Pancreas (tissue), 10 donors: ENCODE measurements at regions not wholly inside any gene's neighbourhood (a gene's known extent, or its start where the extent isn't known, plus 50 kb on each side); places are given as distances from the start of the nearest gene placed in this dataset.

Experiments used
- ATAC-seq, 4 donors: fragments of 200-7000 bp; cut with Tn5 transposase; one replicate each; pipeline versions ENCODE4 v1.8.0 to v1.9.1; 2020; ENCODE audit warnings: mild to moderate bottlenecking in 4 of 4, moderate library complexity in 4 of 4
- DNase-seq, 6 donors: peaks; one replicate each; pipeline ENCODE4 v3.0.0-alpha.2; 2020
- FAIRE-seq: peaks from 2 replicates; lab custom pipeline; 2012; peaks lifted over from hg19 to GRCh38; lab: Jason Lieb, UNC
- H3K27ac ChIP-seq, 4 donors: fragments of 200-600 bp; sonication (generic); 1 replicate in 3 of 4; 2 replicates in 1 of 4; pipeline versions ENCODE4 v1.5.0 to v1.8.0; 2020
- H3K27me3 ChIP-seq, 4 donors: fragments of 200-600 bp; one replicate each; pipeline ENCODE4 v1.8.0; 2021
- H3K36me3 ChIP-seq, 3 donors: fragments of 200-600 bp; sonication (generic) in 1 of 3; one replicate each; pipeline versions ENCODE4 v1.5.0 to v1.8.0; 2020 to 2021
- H3K4me1 ChIP-seq, 3 donors: fragments of 200-600 bp; one replicate each; pipeline ENCODE4 v1.8.0; 2021
- H3K4me3 ChIP-seq, 4 donors: fragments of 200-600 bp; sonication (generic) in 2 of 4; one replicate each; pipeline versions ENCODE4 v1.5.0 to v1.8.0; 2020 to 2021
- H3K9me3 ChIP-seq, 4 donors: fragments of 200-600 bp; one replicate each; pipeline ENCODE4 v1.8.0; 2021
- CTCF ChIP-seq, 4 donors: fragments of 200-600 bp; sonication (generic) in 3 of 4; IDR thresholded peaks; one replicate each; pipeline versions ENCODE4 v1.5.0 to v1.8.0; 2021; ENCODE audit warnings: antibody characterized with exemption in 4 of 4
- WGBS, 2 donors: extraction: QIAGEN DNeasy Blood & Tissue Kit; methylation state at CpG; one replicate each; pipeline ENCODE4 v1.1.7; 2013; 5-methylcytosine and 5-hydroxymethylcytosine counted together
- intact Hi-C, 3 donors: fragments of 100-400 bp; cut with DNase I; formaldehyde crosslinking; loops; one replicate each; pipeline versions ENCODE4 v1.11.1 to v1.14.2; 2022
- donor health status: healthy with polysubstance abuse.
- donor health status: DM: no; HTN: no; CAD: no; lungs with moderate emphysema.
- donor health status: DM: no; HTN: no; CAD: no.
- donor health status: control.
- donor health status: control.
- donor health status: Bipolar disorder and iron deficiency.
- donor health status: DM: yes; HTN: yes; CAD: no.
- donor health status: DM: no; HTN: no; CAD: no.
- donor health status: DM: no; HTN: no; CAD: no.
- donor health status: DM: yes; HTN: yes; CAD: no.

GRCh38 chr3:162956711-162957110 lies 1460.1 kb downstream of the OTOL1 start:
- FAIRE-seq, result no peak
- H3K36me3 ChIP-seq, result no peaks in the 10 kb centered on the region

GRCh38 chr3:162960269-162960668 lies 1463.7 kb downstream of the OTOL1 start:
- Histone ChIP-seq H3K4me1 (no peaks in the 10 kb centered on the region), H3K27me3 (no peaks in the 10 kb centered on the region), H3K36me3 (no peaks in the 10 kb centered on the region), H3K4me3 (no peak overlapping the region), H3K27ac (no peak overlapping the region), H3K9me3 (no peaks in the 10 kb centered on the region)
- intact Hi-C loops, result no loop called here
- no peak for DNase-seq
- WGBS, 2 donors, result 29 to 46% methylated on average over 1 of the region's 1 CpG
- no peak for FAIRE-seq
- no peak for ATAC-seq
- no peak for TF ChIP-seq CTCF (IDR thresholded peaks at IDR 0.05)

More at GRCh38 chr3:162956711-162957110, 1460.1 kb downstream of the OTOL1 start:
- ATAC-seq, result no peak
- Histone ChIP-seq H3K27ac (no peak overlapping the region), H3K4me1 (no peaks in the 10 kb centered on the region), H3K4me3 (no peak overlapping the region), H3K9me3 (no peaks in the 10 kb centered on the region), H3K27me3 (no peaks in the 10 kb centered on the region)
- DNase-seq, result no peak
- intact Hi-C loops, result no loop called here
- TF ChIP-seq CTCF (IDR thresholded peaks at IDR 0.05), result no peak

- no peak for TF ChIP-seq CTCF (IDR thresholded peaks at IDR 0.05)
- FAIRE-seq, result no peak
- no peak for ATAC-seq
- DNase-seq, result no peak
- no peak overlapping the region for H3K27ac ChIP-seq
- H3K27me3 ChIP-seq, result no peaks in the 10 kb centered on the region
- intact Hi-C loops, result no loop called here
- H3K4me1 ChIP-seq, result no peaks in the 10 kb centered on the region
- WGBS, 2 donors, result 78 to 79% methylated on average over 1 of the region's 1 CpG
- H3K36me3 ChIP-seq, result no peaks in the 10 kb centered on the region
- H3K4me3 ChIP-seq, result no peak overlapping the region
- H3K9me3 ChIP-seq, result no peaks in the 10 kb centered on the region
These were observed 1473.7 kb downstream of the OTOL1 start for GRCh38 chr3:162970292-162970691.

GRCh38 chr3:162971715-162972114 lies 1475.1 kb downstream of the OTOL1 start:
- no peak for ATAC-seq

More at GRCh38 chr3:162971715-162972114, 1475.1 kb downstream of the OTOL1 start:
- no peaks in the 10 kb centered on the region for H3K9me3 ChIP-seq
- H3K27ac ChIP-seq, result no peak overlapping the region
- H3K4me3 ChIP-seq, result no peak overlapping the region
- no peaks in the 10 kb centered on the region for H3K36me3 ChIP-seq
- no peaks in the 10 kb centered on the region for H3K27me3 ChIP-seq
- intact Hi-C loops, result no loop called here
- H3K4me1 ChIP-seq, result no peaks in the 10 kb centered on the region
- FAIRE-seq (no peak), DNase-seq (no peak)
- TF ChIP-seq CTCF (IDR thresholded peaks at IDR 0.05), result no peak
- 64 to 80% methylated on average over 2 of the region's 2 CpGs for WGBS, 2 donors
